H1 (cell line): ENCODE measurements at regions not wholly inside any gene's neighbourhood (a gene's known extent, or its start where the extent isn't known, plus 50 kb on each side); places are given as distances from the start of the nearest gene placed in this dataset.

Experiments
- CTCF ChIA-PET: fragments of 300-600 bp; sonication (Branson Sonifier 250); formaldehyde crosslinking; loops from one replicate; lab custom pipeline; 2021; ENCODE audit not compliant: partially characterized antibody; lab: Charles Lee
- POLR2A ChIA-PET: fragments of 300-600 bp; sonication (Branson Sonifier 250); formaldehyde crosslinking; loops from one replicate; lab custom pipeline; 2021; ENCODE audit warnings: inconsistent platforms; ENCODE audit not compliant: partially characterized antibody; lab: Charles Lee
- DNase-seq, 2 experiments: peaks; one replicate each; pipeline versions ENCODE4 v3.0.0 to v3.0.0-alpha.2; 2010 to 2022; ENCODE audit warnings: low spot score in 2 of 2, low read depth in 1 of 2, mixed read lengths in 1 of 2
- FAIRE-seq: peaks from 2 replicates; lab custom pipeline; 2011; peaks lifted over from hg19 to GRCh38; lab: Jason Lieb, UNC
- H2AFZ ChIP-seq: 2 replicates; pipeline ENCODE4 v1.8.1; 2012; ENCODE audit warnings: low read length, inconsistent platforms
- H2AK5ac ChIP-seq: 2 replicates; pipeline ENCODE4 v1.6.1; 2013; ENCODE audit warnings: low read depth, low read length
- H2BK120ac ChIP-seq: replicated peaks from 2 replicates; pipeline ENCODE3; 2013; ENCODE audit warnings: low read depth, low read length, inconsistent platforms
- H2BK12ac ChIP-seq: 2 replicates; pipeline ENCODE4 v1.6.1; 2013; ENCODE audit warnings: low read depth, low read length
- H2BK15ac ChIP-seq: 2 replicates; pipeline ENCODE4 v1.6.1; 2013; ENCODE audit warnings: low read length
- H2BK20ac ChIP-seq: 2 replicates; pipeline ENCODE4 v1.6.1; 2013; ENCODE audit warnings: low read length
- H2BK5ac ChIP-seq: 2 replicates; pipeline ENCODE4 v1.6.1; 2013; ENCODE audit warnings: low read depth, low read length
- H3K14ac ChIP-seq: 2 replicates; pipeline ENCODE4 v1.6.1; 2013; ENCODE audit warnings: inconsistent platforms; ENCODE audit not compliant: insufficient read length
- H3K18ac ChIP-seq: 2 replicates; pipeline ENCODE4 v1.6.1; 2013; ENCODE audit warnings: low read length; ENCODE audit errors: extremely low read depth
- H3K23ac ChIP-seq: 2 replicates; pipeline ENCODE4 v1.6.1; 2013; ENCODE audit warnings: inconsistent platforms; ENCODE audit not compliant: insufficient read length
- H3K23me2 ChIP-seq: 2 replicates; pipeline ENCODE4 v1.6.1; 2013; ENCODE audit warnings: low read depth, low read length
- H3K27ac ChIP-seq: 2 replicates; pipeline ENCODE4 v1.6.1; 2011; ENCODE audit warnings: low read depth, low read length, inconsistent platforms
- H3K27me3 ChIP-seq, 4 experiments: replicated peaks in 1 of 4; 1 replicate in 1 of 4; 2 replicates in 3 of 4; pipeline versions ENCODE4 v1.6.1 to v1.8.1; 2011 to 2013; ENCODE audit warnings: low read length in 3 of 4, mild to moderate bottlenecking in 3 of 4, inconsistent platforms in 2 of 4, mixed read lengths in 2 of 4, moderate library complexity in 1 of 4; ENCODE audit not compliant: control insufficient read depth in 3 of 4, insufficient read depth in 3 of 4; ENCODE audit errors: extremely low read depth in 1 of 4
- H3K36me3 ChIP-seq, 4 experiments: 2 replicates each; pipeline versions ENCODE4 v1.6.1 to v1.8.1; 2011 to 2013; ENCODE audit warnings: mild to moderate bottlenecking in 4 of 4, low read length in 3 of 4, moderate library complexity in 2 of 4, control low read depth in 1 of 4, inconsistent platforms in 1 of 4; ENCODE audit not compliant: insufficient read depth in 4 of 4, control insufficient read depth in 2 of 4
- H3K4ac ChIP-seq: replicated peaks from 2 replicates; pipeline ENCODE3; 2013; ENCODE audit warnings: low read length, low read depth, mixed read lengths, inconsistent platforms; ENCODE audit not compliant: insufficient read length
- H3K4me1 ChIP-seq, 4 experiments: replicated peaks in 1 of 4; 1 replicate in 1 of 4; 2 replicates in 3 of 4; pipeline versions ENCODE4 v1.6.1 to v1.8.1; 2011 to 2013; ENCODE audit warnings: low read length in 3 of 4, inconsistent platforms in 2 of 4, mixed read lengths in 1 of 4; ENCODE audit not compliant: insufficient read depth in 4 of 4, control insufficient read depth in 3 of 4
- H3K4me2 ChIP-seq, 2 experiments: 2 replicates each; pipeline versions ENCODE4 v1.6.1 to v1.8.1; 2011 to 2013; ENCODE audit warnings: low read depth in 2 of 2, low read length in 2 of 2, control low read depth in 1 of 2, inconsistent platforms in 1 of 2, mild to moderate bottlenecking in 1 of 2; ENCODE audit not compliant: insufficient read depth in 1 of 2
- H3K4me3 ChIP-seq, 4 experiments: fragments of 200-600, 300-600 bp in 1 of 4; sonication (generic), shearing (Covaris generic), sonication (Bioruptor Twin) in 1 of 4; 2 replicates each; pipeline versions ENCODE4 v1.5.1 to v1.8.1; 2011 to 2016; ENCODE audit warnings: low read length in 4 of 4, low read depth in 3 of 4, control low read depth in 2 of 4, inconsistent platforms in 2 of 4, mild to moderate bottlenecking in 2 of 4, mixed read lengths in 1 of 4, moderate library complexity in 1 of 4; ENCODE audit not compliant: insufficient read depth in 2 of 4; ENCODE audit errors: extremely low read depth in 1 of 4
- H3K56ac ChIP-seq: replicated peaks from 2 replicates; pipeline ENCODE3; 2013; ENCODE audit warnings: low read depth, mild to moderate bottlenecking, mixed read lengths, low read length, inconsistent platforms; ENCODE audit not compliant: insufficient read length
- H3K79me1 ChIP-seq: 2 replicates; pipeline ENCODE4 v1.6.1; 2013; ENCODE audit warnings: low read depth, low read length, control low read depth
- H3K79me2 ChIP-seq, 2 experiments: 2 replicates each; pipeline versions ENCODE4 v1.6.1 to v1.8.1; 2012 to 2013; ENCODE audit warnings: low read length in 2 of 2, mild to moderate bottlenecking in 2 of 2, inconsistent platforms in 1 of 2; ENCODE audit not compliant: insufficient read depth in 2 of 2, control insufficient read depth in 1 of 2
- H3K9ac ChIP-seq, 4 experiments: replicated peaks in 1 of 4; 1 replicate in 1 of 4; 2 replicates in 3 of 4; pipeline versions ENCODE4 v1.6.1 to v1.8.1; 2011 to 2013; ENCODE audit warnings: low read depth in 3 of 4, low read length in 3 of 4, control low read depth in 2 of 4, mild to moderate bottlenecking in 2 of 4, moderate library complexity in 2 of 4, inconsistent platforms in 1 of 4; ENCODE audit errors: extremely low read depth in 1 of 4
- H3K9me3 ChIP-seq, 2 experiments: 2 replicates each; pipeline versions ENCODE4 v1.6.1 to v1.8.1; 2012 to 2013; ENCODE audit warnings: mild to moderate bottlenecking in 2 of 2, moderate library complexity in 2 of 2, control low read depth in 1 of 2, inconsistent platforms in 1 of 2, low read depth in 1 of 2, low read length in 1 of 2, mixed read lengths in 1 of 2; ENCODE audit not compliant: insufficient read depth in 2 of 2
- H4K20me1 ChIP-seq, 2 experiments: replicated peaks in 1 of 2; 2 replicates each; pipeline versions ENCODE3 to v1.8.1; 2011 to 2013; ENCODE audit warnings: inconsistent platforms in 2 of 2, low read length in 2 of 2, mild to moderate bottlenecking in 1 of 2; ENCODE audit not compliant: insufficient read depth in 2 of 2, control insufficient read depth in 1 of 2
- H4K5ac ChIP-seq: 2 replicates; pipeline ENCODE4 v1.6.1; 2013; ENCODE audit warnings: low read length, low read depth, mixed read lengths, inconsistent platforms; ENCODE audit not compliant: insufficient read length
- H4K8ac ChIP-seq: 2 replicates; pipeline ENCODE4 v1.8.0; 2013; ENCODE audit warnings: mild to moderate bottlenecking, moderate library complexity, low read length, inconsistent platforms; ENCODE audit not compliant: insufficient read depth; ENCODE audit errors: extremely low read depth
- H4K91ac ChIP-seq: replicated peaks from 2 replicates; pipeline ENCODE3; 2013; ENCODE audit warnings: low read length, mixed read lengths, inconsistent platforms; ENCODE audit not compliant: insufficient read length
- ASH2L ChIP-seq: fragments of 200-600, 300-600 bp; sonication (generic); IDR thresholded peaks from one replicate; pipeline ENCODE4 v1.7.1; 2017; ENCODE audit warnings: low read length
- TEAD4 ChIP-seq: IDR thresholded peaks from 2 replicates; pipeline ENCODE4 v1.6.1; 2012; ENCODE audit warnings: low read depth, low read length, inconsistent platforms, mixed read lengths
- WGBS, 2 experiments: shearing (Covaris generic) in 1 of 2; methylation state at CpG; one replicate each; pipeline versions ENCODE4 v1.1.6 to v1.1.7; 2013 to 2015; ENCODE audit warnings: low lambda C conversion rate in 2 of 2, mixed read lengths in 2 of 2, inconsistent platforms in 1 of 2, low coverage in 1 of 2, missing lambda C conversion rate in 1 of 2; ENCODE audit not compliant: insufficient replicate concordance in 2 of 2, insufficient coverage in 1 of 2, insufficient read length in 1 of 2; ENCODE audit errors: extremely low coverage in 1 of 2, missing lambda C conversion rate in 1 of 2; 5-methylcytosine and 5-hydroxymethylcytosine counted together

- no peak overlapping the region for H3K4me2 ChIP-seq
- H3K9me3 ChIP-seq, result no peaks in the 10 kb centered on the region
- H2BK120ac ChIP-seq, result no peak overlapping the region
- no peaks in the 10 kb centered on the region for H3K79me2 ChIP-seq
- no peak overlapping the region for H3K56ac ChIP-seq
- no peaks in the 10 kb centered on the region for H4K20me1 ChIP-seq
- no peak overlapping the region for H4K91ac ChIP-seq
- TF ChIP-seq TEAD4, result peak; percentile 25; the same call in 1 of the 2 replicates
- no peak for TF ChIP-seq ASH2L
- H2AK5ac ChIP-seq, result no peak overlapping the region
- no peak overlapping the region for H3K14ac ChIP-seq
- no peak for FAIRE-seq
- H4K8ac ChIP-seq, result no peak overlapping the region
- H4K5ac ChIP-seq, result no peak overlapping the region
- WGBS, 2 experiments, result 27% methylated on average over 1 of the region's 1 CpG; no CpG with 5 or more reads in 1 of the 2 experiments
- H3K4me1 ChIP-seq, result peaks cover 0 to 5% (median under 1%) of the 10 kb centered on the region in 4 experiments; a peak in 2 of 7 replicates
- POLR2A ChIA-PET, result no interaction called here
- H3K23ac ChIP-seq, result no peak overlapping the region
- no peak overlapping the region for H3K27ac ChIP-seq
- CTCF ChIA-PET, result interaction anchor here (0.6 to 1.3 kb wide), 2 partner anchors 55 to 144 kb away, joined by 3 read pairs; no protein-coding TSS in a partner anchor
- H3K79me1 ChIP-seq, result no peaks in the 10 kb centered on the region
- H3K36me3 ChIP-seq, result no peaks in the 10 kb centered on the region
- no peak overlapping the region for H3K4ac ChIP-seq
- H3K23me2 ChIP-seq, result no peaks in the 10 kb centered on the region
- no peak overlapping the region for H2BK15ac ChIP-seq
- 0 out of 2 replicates have a peak overlapping the region, but pooled peaks have one; percentile 68 for H2BK12ac ChIP-seq
- H2BK5ac ChIP-seq, result no peak overlapping the region
- no peak overlapping the region for H2BK20ac ChIP-seq
- H3K9ac ChIP-seq, result no peak overlapping the region
- H3K27me3 ChIP-seq, result no peaks in the 10 kb centered on the region
- no peak overlapping the region for H3K4me3 ChIP-seq
- no peak overlapping the region for H3K18ac ChIP-seq
- no peak overlapping the region for H2AFZ ChIP-seq
- no peak for DNase-seq
Observed at GRCh38 chr4:62531264-62531663, 1331.1 kb downstream of the ADGRL3 start.
